Ovary (tissue), 7 donors: ENCODE measurements at regions not wholly inside any gene's neighbourhood (a gene's known extent, or its start where the extent isn't known, plus 50 kb on each side); places are given as distances from the start of the nearest gene placed in this dataset.

Experiments
- DNase-seq, 5 donors: peaks; one replicate each; pipeline ENCODE4 v3.0.0-alpha.2; 2019 to 2020
- H3K27ac ChIP-seq, 2 donors: fragments of 200-600 bp; one replicate each; pipeline versions ENCODE4 v1.5.1 to v1.8.0; 2019 to 2022
- H3K27me3 ChIP-seq: fragments of 200-600 bp; one replicate; pipeline ENCODE4 v1.8.0; 2022
- H3K36me3 ChIP-seq: fragments of 200-600 bp; sonication (generic); one replicate; pipeline ENCODE4 v1.5.1; 2019
- H3K4me1 ChIP-seq: one replicate; pipeline ENCODE4 v1.8.1; 2013; ENCODE audit warnings: mild to moderate bottlenecking, moderate library complexity; ENCODE audit not compliant: insufficient read depth
- H3K4me3 ChIP-seq: fragments of 200-600 bp; sonication (generic); one replicate; pipeline ENCODE4 v1.5.1; 2017
- H3K9me3 ChIP-seq, 2 donors: fragments of 200-600 bp in 1 of 2; sonication (generic) in 1 of 2; one replicate each; pipeline versions ENCODE4 v1.5.1 to v1.8.1; 2013 to 2019; ENCODE audit warnings: mild to moderate bottlenecking in 1 of 2, moderate library complexity in 1 of 2
- EP300 ChIP-seq: sonication (generic); formaldehyde crosslinking; IDR thresholded peaks from one replicate; pipeline ENCODE4 v1.6.1; 2017; ENCODE audit warnings: antibody characterized with exemption
- POLR2A ChIP-seq: fragments of 450-650 bp; IDR thresholded peaks from one replicate; pipeline ENCODE4 v1.6.1; 2017; ENCODE audit warnings: antibody characterized with exemption, mild to moderate bottlenecking, moderate library complexity
- WGBS, 3 donors: extraction: QIAGEN DNeasy Blood & Tissue Kit in 1 of 3; methylation state at CpG; one replicate each; pipeline versions ENCODE4 v1.1.5 to v1.1.7; 2013 to 2017; 5-methylcytosine and 5-hydroxymethylcytosine counted together
- intact Hi-C, 4 donors: fragments of 100-400 bp; cut with DNase I; formaldehyde crosslinking; loops; one replicate each; pipeline versions ENCODE4 v1.11.0 to v1.15.1; 2022 to 2023
- TF ChIP-seq, protein P1 (sequence below), 3 donors: fragments of 450-650 bp in 2 of 3; fragments of 200-600 bp in 1 of 3; IDR thresholded peaks; one replicate each; pipeline versions ENCODE4 v1.5.1 to v1.8.0; 2016 to 2022; ENCODE audit warnings: antibody characterized with exemption in 3 of 3, mild to moderate bottlenecking in 1 of 3
- donor health status: DM: no; HTN: no; CAD: no; lungs with moderate emphysema.
- donor health status: DM: no; HTN: no; CAD: no.
- donor health status: Bipolar disorder and iron deficiency.
- donor health status: DM: no; HTN: no; CAD: no.
- donor health status: DM: yes; HTN: yes; CAD: no.

DNA sequence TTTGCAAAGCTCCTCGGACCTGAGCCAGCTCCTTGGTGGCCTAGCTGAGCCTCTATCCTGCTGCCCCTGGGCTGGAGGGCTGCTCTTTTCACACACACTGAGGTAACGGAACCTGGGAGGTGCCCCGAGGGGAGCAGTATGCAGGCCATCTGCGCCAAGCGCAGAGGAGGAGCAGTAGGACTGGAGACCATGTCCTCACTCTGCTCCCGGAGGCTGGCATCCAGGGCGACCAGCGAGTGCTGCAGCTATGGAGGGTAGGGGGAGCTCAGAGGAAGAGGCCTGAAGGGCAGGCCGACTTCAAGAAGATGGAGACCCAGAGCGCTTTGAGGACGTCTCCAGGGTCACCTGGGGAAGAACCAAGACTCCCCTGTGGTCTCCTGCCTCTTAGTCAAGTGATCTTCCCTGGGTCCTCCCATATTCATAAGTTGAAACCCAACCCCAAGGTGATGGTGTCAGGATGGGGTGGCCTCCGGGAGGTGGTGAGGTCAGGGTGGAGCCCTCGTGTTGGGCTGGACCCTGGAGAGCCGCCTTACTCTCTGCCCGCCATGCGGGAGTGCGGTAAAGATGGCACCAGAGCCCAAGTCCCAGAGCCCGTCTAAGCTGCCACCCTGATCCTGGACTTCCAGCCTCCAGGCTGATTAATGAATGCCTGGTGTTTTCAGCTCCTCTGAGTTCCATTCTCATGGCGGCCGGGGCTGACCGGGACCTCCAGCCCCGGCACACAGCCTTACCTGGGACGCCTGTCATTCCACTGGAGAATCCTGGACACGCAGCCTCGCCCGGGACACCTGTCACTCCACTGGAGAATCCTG is 160.7 kb downstream of the NDUFA10 start:
- intact Hi-C loops: no loop called here
- Histone ChIP-seq H3K4me3 (no peak overlapping the region), H3K4me1 (no peaks in the 10 kb centered on the region), H3K27me3 (no peaks in the 10 kb centered on the region), H3K27ac (no peak overlapping the region), H3K36me3 (no peaks in the 10 kb centered on the region), H3K9me3 (no peaks in the 10 kb centered on the region)
- TF ChIP-seq POLR2A (no peak), EP300 (no peak)
- TF ChIP-seq, protein P1, sequence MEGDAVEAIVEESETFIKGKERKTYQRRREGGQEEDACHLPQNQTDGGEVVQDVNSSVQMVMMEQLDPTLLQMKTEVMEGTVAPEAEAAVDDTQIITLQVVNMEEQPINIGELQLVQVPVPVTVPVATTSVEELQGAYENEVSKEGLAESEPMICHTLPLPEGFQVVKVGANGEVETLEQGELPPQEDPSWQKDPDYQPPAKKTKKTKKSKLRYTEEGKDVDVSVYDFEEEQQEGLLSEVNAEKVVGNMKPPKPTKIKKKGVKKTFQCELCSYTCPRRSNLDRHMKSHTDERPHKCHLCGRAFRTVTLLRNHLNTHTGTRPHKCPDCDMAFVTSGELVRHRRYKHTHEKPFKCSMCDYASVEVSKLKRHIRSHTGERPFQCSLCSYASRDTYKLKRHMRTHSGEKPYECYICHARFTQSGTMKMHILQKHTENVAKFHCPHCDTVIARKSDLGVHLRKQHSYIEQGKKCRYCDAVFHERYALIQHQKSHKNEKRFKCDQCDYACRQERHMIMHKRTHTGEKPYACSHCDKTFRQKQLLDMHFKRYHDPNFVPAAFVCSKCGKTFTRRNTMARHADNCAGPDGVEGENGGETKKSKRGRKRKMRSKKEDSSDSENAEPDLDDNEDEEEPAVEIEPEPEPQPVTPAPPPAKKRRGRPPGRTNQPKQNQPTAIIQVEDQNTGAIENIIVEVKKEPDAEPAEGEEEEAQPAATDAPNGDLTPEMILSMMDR (IDR thresholded peaks at IDR 0.05): no peak
- 93 to 95% (median 95%) methylated on average over 26 of the region's 26 CpGs for WGBS, 3 donors
- DNase-seq: no peak

DNA sequence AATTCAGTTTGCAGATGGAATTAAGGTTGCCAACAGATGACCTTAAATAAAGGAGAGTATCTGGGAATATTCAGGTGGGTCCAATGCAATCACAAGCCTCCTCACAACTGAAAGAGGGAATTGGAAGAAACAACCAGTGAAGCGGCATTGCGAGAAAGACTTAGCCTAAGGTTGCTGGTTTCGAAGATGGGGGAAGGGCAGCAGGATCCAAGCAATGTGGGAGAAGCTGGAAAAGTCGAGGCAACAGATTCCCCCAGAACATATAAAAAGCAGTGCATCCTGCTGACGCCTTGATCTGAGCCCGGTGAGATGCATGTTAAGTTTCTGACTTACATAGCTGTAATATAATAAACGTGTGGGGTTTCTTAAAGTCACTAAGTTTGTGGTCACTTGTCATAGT is 162.5 kb downstream of the NDUFA10 start:
- H3K27ac ChIP-seq: no peak overlapping the region
- no peaks in the 10 kb centered on the region for H3K36me3 ChIP-seq
- no peak overlapping the region for H3K4me3 ChIP-seq
- intact Hi-C loops: no loop called here
- no peaks in the 10 kb centered on the region for H3K4me1 ChIP-seq
- 67 to 77% (median 75%) methylated on average over 7 of the region's 7 CpGs for whole genome bisulfite sequencing, 3 donors
- no peaks in the 10 kb centered on the region for H3K27me3 ChIP-seq
- DNase-seq: no peak
- no peak for TF ChIP-seq EP300
- TF ChIP-seq POLR2A: no peak
- TF ChIP-seq, protein P1 (IDR thresholded peaks at IDR 0.05): no peak
- no peaks in the 10 kb centered on the region for H3K9me3 ChIP-seq

DNA sequence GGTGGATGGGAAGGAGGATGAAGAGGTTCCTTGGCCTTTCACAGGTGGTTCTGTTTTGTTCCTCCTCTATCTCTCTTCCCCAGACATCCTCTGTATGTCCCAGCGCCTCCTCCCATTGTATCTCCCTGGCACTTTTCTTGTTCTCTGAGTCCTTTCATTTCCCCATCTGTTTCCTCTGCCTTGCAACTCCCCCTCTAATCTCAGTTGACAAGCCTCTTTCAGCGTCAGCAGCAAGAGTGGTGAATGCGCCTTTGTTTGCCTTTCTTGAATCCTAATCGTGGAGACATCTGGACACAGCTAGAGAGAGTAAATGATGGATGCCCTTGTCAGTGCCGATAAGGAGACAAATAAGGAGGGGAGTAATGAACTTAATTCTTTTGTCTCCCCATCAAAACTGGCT is 167.0 kb downstream of the NDUFA10 start:
- no peak for DNase-seq
- no peaks in the 10 kb centered on the region for H3K27me3 ChIP-seq
- no peak overlapping the region for H3K4me3 ChIP-seq
- H3K9me3 ChIP-seq: no peaks in the 10 kb centered on the region
- H3K36me3 ChIP-seq: no peaks in the 10 kb centered on the region
- H3K4me1 ChIP-seq: peaks cover 2% of the 10 kb centered on the region
- intact Hi-C loops: no loop called here
- TF ChIP-seq, protein P1 (IDR thresholded peaks at IDR 0.05): no peak
- TF ChIP-seq EP300 (no peak), POLR2A (no peak)
- WGBS, 3 donors: 47 to 48% (median 47%) methylated on average over 5 of the region's 5 CpGs
- H3K27ac ChIP-seq: no peak overlapping the region

DNA sequence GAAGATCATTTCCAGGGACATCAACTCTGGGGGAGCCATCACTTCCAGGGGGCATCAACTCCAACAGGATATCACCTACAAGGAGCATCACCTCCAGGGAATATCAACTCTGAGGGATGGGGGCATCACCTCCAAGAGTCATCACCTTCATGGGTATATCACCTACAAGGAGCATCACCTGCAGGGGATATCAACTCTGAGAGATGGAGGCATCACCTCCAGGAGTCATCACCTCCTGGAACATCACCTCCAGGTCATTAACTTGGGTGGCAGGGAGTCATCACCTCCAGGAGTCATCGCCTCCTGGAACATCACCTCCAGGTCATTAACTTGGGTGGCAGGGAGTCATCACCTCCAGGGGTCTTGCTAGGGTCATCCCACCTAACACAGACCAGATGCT is 167.6 kb downstream of the NDUFA10 start:
- Histone ChIP-seq H3K27me3 (no peaks in the 10 kb centered on the region), H3K4me1 (peaks cover 2% of the 10 kb centered on the region), H3K36me3 (no peaks in the 10 kb centered on the region), H3K4me3 (no peak overlapping the region), H3K9me3 (no peaks in the 10 kb centered on the region), H3K27ac (no peak overlapping the region)
- WGBS, 3 donors: 83 to 96% (median 93%) methylated on average over 1 of the region's 1 CpG
- TF ChIP-seq POLR2A: no peak
- TF ChIP-seq, protein P1 (IDR thresholded peaks at IDR 0.05): no peak
- TF ChIP-seq EP300: no peak
- intact Hi-C loops: no loop called here
- DNase-seq: no peak
